IPS DF 6.9 (cell line): ENCODE measurements at regions not wholly inside any gene's neighbourhood (a gene's known extent, or its start where the extent isn't known, plus 50 kb on each side); places are given as distances from the start of the nearest gene placed in this dataset.
A peak's percentile ranks its signal among the peaks of the same experiment; 100 is the strongest.
"Not testable (repeated sequence)": the region's sequence is repeated elsewhere in the genome, so short reads cannot be mapped to it uniquely, and the experiment has no call there.

ENCODE experiments used
- DNase-seq: peaks from one replicate; pipeline ENCODE4 v3.0.0-alpha.2; 2013; ENCODE audit warnings: low read depth, low spot score
- H3K27ac ChIP-seq: one replicate; pipeline ENCODE4 v1.5.1; 2013; ENCODE audit warnings: low read length, control low read depth
- H3K27me3 ChIP-seq: 2 replicates; pipeline ENCODE4 v1.6.1; 2013; ENCODE audit warnings: mild to moderate bottlenecking, low read length; ENCODE audit not compliant: control insufficient read depth, insufficient read depth
- H3K36me3 ChIP-seq: 2 replicates; pipeline ENCODE4 v1.6.1; 2013; ENCODE audit warnings: low read length; ENCODE audit not compliant: control insufficient read depth, insufficient read depth
- H3K4me1 ChIP-seq: 2 replicates; pipeline ENCODE4 v1.6.1; 2013; ENCODE audit warnings: low read length; ENCODE audit not compliant: control insufficient read depth, insufficient read depth
- H3K4me3 ChIP-seq: 2 replicates; pipeline ENCODE4 v1.5.1; 2013; ENCODE audit warnings: mild to moderate bottlenecking, low read length
- H3K9me3 ChIP-seq: 2 replicates; pipeline ENCODE4 v1.6.1; 2013; ENCODE audit warnings: low read length, inconsistent platforms; ENCODE audit not compliant: control insufficient read depth, insufficient read depth
- WGBS: extraction: QIAGEN DNeasy Blood & Tissue Kit; methylation state at CpG from one replicate; pipeline ENCODE4 v1.1.7; 2013; ENCODE audit warnings: mixed read lengths, missing lambda C conversion rate; ENCODE audit not compliant: insufficient read length, insufficient coverage; 5-methylcytosine and 5-hydroxymethylcytosine counted together

DNA sequence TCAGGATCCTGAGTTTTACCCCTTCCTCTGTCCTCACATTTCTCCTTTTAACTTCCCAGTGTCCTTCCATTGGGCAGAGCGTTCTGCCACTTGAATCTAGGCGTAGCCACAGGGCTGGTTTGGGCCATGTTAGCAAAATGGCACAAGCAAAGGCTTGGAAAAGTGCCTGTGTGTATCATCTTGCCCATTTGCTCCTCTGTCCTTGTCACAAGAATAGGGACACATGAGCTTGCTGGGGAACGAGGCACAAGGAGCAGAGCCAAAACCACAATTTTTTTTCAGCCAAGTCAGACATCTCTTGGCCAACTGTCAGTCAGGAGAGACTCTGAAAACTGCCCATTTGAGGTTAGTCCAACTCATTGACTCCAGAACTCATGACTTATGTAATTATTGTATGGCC lies 285.2 kb downstream of the ZNF248 start:
- Histone ChIP-seq H3K4me3 (no peak overlapping the region), H3K4me1 (no peaks in the 10 kb centered on the region), H3K9me3 (peaks cover 2% of the 10 kb centered on the region), H3K27me3 (no peaks in the 10 kb centered on the region), H3K36me3 (no peaks in the 10 kb centered on the region), H3K27ac (no peak overlapping the region)
- no CpG with 5 or more reads among the region's 3 CpGs for WGBS
- DNase-seq, result no peak

DNA sequence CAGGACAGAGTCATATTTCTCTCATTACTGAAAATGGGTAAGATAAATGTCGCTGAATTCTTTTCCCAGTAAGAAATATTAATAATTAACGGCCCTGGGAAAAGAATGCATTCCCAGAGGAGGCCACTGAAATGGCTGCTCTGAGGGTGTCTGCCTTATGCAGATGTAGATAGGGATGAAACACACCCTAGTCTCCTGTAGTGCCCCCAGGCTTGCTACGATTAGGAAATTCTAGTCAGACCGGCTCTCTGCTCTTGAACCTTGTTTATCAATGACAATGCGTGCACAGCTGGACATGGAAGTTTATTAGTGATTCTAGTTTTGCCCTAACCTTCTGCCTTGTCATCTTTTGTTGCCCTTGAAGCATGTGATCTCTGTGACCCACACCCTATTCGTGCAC lies 291.1 kb downstream of the ZNF248 start:
- no peak overlapping the region for H3K4me3 ChIP-seq
- no peak overlapping the region for H3K27ac ChIP-seq
- no peak for DNase-seq
- no CpG with 5 or more reads among the region's 6 CpGs for WGBS
- H3K4me1 ChIP-seq, result no peaks in the 10 kb centered on the region
- H3K9me3 ChIP-seq, result peaks cover 2% of the 10 kb centered on the region
- H3K36me3 ChIP-seq, result no peaks in the 10 kb centered on the region
- no peaks in the 10 kb centered on the region for H3K27me3 ChIP-seq

DNA sequence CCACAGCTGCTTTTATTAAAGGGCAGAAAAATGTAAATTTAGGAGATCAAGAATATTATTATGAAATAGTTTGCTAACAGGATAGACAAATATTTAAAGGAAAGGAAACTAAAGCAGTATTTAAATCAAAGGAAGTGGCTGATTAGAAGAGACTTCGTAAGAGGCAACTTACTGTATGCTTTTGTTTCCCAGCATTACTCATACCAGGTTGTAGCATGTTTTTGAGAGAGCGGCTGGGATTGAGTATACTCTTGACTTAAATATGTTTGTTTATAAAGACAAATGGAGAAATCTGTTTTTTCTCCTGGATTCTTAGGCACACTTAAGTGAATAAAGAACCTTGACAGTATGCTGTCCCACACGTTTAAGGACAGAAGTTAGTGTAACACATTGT lies 293.7 kb downstream of the ZNF248 start:
- DNase-seq, result no peak
- Histone ChIP-seq H3K27ac (no peak overlapping the region), H3K4me3 (no peak overlapping the region), H3K27me3 (no peaks in the 10 kb centered on the region), H3K9me3 (peaks cover 2% of the 10 kb centered on the region), H3K4me1 (no peaks in the 10 kb centered on the region), H3K36me3 (no peaks in the 10 kb centered on the region)
- no CpG with 5 or more reads among the region's 3 CpGs for WGBS

DNA sequence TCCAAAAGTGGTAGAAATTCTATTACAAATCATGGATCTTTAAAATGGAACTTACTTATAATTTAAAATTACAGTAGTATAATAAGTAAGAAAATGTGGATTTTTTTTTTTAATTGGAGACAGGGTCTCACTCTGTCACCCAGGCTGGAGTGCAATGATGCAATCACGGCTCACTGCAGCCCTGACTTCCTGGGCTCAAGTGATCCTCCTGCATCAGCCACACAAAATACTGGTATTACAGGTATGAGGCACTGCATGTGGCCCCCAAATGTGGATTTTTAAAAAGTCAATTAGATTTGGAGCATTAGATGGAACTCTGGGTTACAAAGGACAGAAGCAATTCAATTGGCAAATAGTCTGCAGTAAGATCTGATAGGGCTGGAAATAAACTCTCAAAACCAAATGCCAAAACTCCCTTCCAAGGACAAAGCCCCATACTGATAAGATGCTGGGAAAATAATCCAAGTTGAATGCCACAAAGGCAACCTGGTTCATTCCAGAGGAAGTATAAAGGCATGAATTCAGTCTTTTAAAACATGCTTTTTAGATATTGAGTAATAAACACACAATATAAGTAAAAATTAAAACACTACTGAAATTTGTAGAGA lies 294.2 kb downstream of the ZNF248 start:
- no peak for DNase-seq
- no peak overlapping the region for H3K27ac ChIP-seq
- H3K4me3 ChIP-seq, result no peak overlapping the region
- H3K9me3 ChIP-seq, result peaks cover 2% of the 10 kb centered on the region
- no peaks in the 10 kb centered on the region for H3K4me1 ChIP-seq
- H3K36me3 ChIP-seq, result no peaks in the 10 kb centered on the region
- H3K27me3 ChIP-seq, result no peaks in the 10 kb centered on the region
- no CpG with 5 or more reads among the region's 1 CpG for WGBS

DNA sequence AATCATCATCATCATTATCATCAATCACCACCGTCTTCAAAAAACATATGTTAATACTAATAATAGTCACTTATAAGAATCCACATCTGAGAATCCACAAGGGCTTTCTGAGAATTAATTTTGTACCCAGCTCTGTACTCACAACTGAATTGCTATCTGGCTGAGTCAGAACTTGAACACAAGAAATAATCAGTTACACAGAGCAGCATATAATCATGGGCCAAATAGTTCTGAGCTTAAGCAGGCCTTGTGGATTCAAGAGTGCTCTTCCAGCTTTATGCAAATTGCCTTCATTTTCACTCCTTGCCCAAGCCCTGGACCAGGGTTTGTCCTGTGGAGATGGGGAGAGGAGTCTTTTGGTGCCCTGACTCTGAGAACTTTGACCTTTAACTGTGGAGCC lies 304.5 kb downstream of the ZNF248 start:
- H3K9me3 ChIP-seq, result peaks cover 10% of the 10 kb centered on the region
- WGBS, result 100% methylated on average over 1 of the region's 1 CpG
- no peaks in the 10 kb centered on the region for H3K36me3 ChIP-seq
- H3K27me3 ChIP-seq, result no peaks in the 10 kb centered on the region; the same call in 1 of the 2 replicates
- DNase-seq, result no peak
- no peak overlapping the region for H3K4me3 ChIP-seq
- no peak overlapping the region for H3K27ac ChIP-seq
- no peaks in the 10 kb centered on the region for H3K4me1 ChIP-seq

DNA sequence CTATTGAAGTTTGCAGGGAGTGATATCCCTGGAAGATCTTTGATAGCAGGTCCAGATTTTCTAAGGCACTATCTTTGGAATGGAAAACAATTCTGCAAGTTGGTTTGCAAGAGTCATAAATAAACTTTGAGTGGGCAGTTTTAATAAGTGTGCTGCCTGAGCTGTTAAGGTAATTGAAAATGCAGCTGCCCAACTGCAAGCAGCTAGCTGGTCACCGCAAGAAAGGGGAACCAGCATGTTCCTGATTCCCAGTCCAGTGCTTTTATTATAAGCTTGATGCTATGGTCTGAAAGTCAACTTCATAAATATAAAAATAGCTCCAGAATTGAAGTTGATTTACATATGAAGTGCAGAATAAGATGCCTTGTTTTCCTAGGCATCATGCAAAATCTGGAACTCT lies 308.4 kb downstream of the ZNF248 start:
- WGBS, result no CpG with 5 or more reads among the region's 1 CpG
- Histone ChIP-seq H3K9me3 (peaks cover 6% of the 10 kb centered on the region), H3K4me3 (no peak overlapping the region), H3K4me1 (no peaks in the 10 kb centered on the region), H3K27ac (no peak overlapping the region), H3K27me3 (no peaks in the 10 kb centered on the region), H3K36me3 (no peaks in the 10 kb centered on the region)
- DNase-seq, result no peak

DNA sequence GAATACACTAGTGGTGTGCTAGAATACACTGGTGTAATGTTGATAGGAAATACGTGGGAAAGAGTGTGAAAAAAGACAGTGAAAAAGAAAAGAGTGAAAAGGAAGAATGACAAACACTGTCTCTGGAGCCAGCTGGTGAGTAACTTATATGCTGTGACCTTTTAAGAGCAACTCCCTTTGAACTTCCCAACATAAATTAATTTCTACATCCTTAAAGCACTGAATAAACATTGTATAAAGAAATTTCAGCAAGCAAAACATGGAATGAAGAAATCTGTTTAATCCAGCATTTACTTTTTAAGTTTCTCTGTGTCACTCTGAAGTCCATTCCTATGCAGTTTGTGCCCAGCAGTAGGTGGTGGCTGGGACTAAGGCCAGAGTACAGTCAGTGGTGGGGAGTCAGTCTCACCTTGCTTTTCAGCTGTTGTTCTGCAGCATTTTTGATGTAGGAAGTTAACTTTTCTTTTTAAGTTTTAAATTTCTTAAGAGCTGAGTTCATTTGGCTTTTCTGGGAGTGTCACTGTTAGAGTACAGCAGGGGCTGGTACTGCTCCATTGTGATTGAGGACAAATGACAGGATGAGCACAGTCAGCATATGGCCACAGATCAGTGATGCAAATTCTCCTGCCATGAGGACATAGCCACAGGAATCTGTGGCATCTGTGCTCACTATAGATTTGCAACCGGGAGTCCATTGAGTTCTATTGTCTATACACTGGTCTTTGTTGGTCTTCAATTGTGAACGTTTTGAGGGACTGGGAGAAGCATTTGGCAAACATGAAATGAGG lies 321.8 kb downstream of the ZNF248 start:
- H3K4me3 ChIP-seq, result no peak overlapping the region
- DNase-seq, result peak; percentile 7
- H3K4me1 ChIP-seq, result no peaks in the 10 kb centered on the region
- no peaks in the 10 kb centered on the region for H3K36me3 ChIP-seq
- H3K27me3 ChIP-seq, result no peaks in the 10 kb centered on the region; the same call in 1 of the 2 replicates
- no peak overlapping the region for H3K27ac ChIP-seq
- WGBS, result no CpG with 5 or more reads among the region's 3 CpGs
- peaks cover 1% of the 10 kb centered on the region; the same call in 1 of the 2 replicates for H3K9me3 ChIP-seq

DNA sequence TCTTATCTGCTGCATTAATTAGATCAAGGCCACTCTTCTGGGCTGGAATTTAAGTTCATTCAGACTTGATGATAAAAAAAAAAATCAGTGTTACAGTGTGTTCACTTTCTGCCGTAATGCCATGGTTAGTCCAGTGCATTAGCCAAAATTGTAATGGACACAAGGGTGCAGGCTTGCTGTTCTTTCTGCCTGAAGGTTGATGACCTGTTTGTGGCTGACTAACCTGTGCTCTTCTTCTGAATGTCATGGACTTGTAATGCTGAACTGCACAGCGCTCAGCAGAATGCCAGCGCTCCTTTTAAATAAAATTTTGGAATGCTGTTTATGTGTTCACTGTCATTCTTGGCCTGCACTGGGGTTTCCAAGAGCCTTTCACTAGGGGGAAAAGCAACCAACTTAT lies 323.2 kb downstream of the ZNF248 start:
- Histone ChIP-seq H3K4me3 (no peak overlapping the region), H3K4me1 (no peaks in the 10 kb centered on the region), H3K36me3 (no peaks in the 10 kb centered on the region), H3K9me3 (peaks cover 1% of the 10 kb centered on the region; the same call in 1 of the 2 replicates), H3K27ac (no peak overlapping the region), H3K27me3 (no peaks in the 10 kb centered on the region; the same call in 1 of the 2 replicates)
- no CpG with 5 or more reads among the region's 3 CpGs for WGBS
- DNase-seq, result no peak

DNA sequence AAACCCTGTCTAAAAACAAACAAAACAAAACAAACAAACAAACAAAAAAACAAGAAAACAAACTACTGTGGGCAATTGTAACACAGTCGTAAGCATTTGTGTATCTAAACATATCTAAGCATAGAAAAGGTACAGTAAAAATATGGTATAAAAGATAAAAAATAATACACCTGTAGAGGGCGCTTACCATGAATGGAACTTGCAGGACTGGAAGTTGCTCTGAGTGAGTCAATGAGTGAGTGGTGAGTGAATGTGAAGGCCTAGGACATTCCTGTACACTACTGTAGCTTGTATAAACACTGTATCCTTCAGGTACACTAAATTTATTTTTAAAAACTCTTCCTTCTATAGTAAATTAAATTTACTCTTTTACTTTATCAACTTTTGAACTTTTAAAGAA lies 332.0 kb downstream of the ZNF248 start:
- not testable (repeated sequence) for H3K4me3 ChIP-seq, DNase-seq, H3K4me1 ChIP-seq, H3K9me3 ChIP-seq, H3K36me3 ChIP-seq, H3K27ac ChIP-seq, H3K27me3 ChIP-seq
- no CpG with 5 or more reads among the region's 2 CpGs for WGBS

DNA sequence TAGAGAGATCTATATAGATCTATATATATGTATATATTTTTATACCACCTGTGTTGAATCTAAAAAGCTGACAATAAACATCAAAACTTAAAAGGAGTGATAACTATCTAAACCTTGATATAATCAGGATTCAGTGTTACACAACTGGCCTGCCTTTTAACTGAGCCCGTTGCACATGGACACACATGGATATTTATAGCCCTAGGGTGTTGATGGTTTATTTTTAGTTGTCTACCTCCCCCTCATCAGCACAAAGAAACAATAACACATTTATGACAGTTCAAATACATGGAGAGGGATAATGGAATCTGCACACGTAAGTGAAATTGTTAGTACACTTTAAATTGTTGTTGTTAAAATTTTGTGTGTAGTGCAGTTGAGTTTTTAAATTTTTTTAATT lies 336.9 kb downstream of the ZNF248 start:
- WGBS, result 100% methylated on average over 1 of the region's 2 CpGs
- Histone ChIP-seq H3K4me1 (no peaks in the 10 kb centered on the region), H3K27me3 (no peaks in the 10 kb centered on the region), H3K9me3 (no peaks in the 10 kb centered on the region; the same call in 1 of the 2 replicates), H3K36me3 (no peaks in the 10 kb centered on the region), H3K27ac (no peak overlapping the region), H3K4me3 (no peak overlapping the region)
- no peak for DNase-seq

DNA sequence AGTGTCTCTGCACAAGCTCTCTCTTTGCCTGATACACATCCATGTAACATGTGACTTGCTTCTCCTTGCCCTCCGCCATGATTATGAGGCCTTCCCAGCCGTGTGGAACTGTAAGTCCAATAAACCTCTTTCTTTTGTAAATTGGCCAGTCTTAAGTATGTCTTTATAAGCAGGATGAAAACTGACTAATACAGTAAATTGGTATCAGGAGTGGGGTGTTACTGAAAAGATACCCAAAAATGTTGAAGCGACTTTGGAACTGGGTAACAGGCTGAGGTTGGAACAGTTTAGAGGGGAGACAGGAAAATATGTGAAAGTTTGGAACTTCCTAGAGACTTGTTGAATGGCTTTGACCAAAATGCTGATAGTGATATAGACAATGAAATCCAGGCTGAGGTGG lies 346.9 kb downstream of the ZNF248 start:
- not testable (repeated sequence) for H3K9me3 ChIP-seq, H3K4me3 ChIP-seq, H3K36me3 ChIP-seq, H3K27ac ChIP-seq, H3K27me3 ChIP-seq, H3K4me1 ChIP-seq, DNase-seq
- no CpG with 5 or more reads among the region's 3 CpGs for WGBS
